ENCODE measurements at regions not wholly inside any gene's neighbourhood (a gene's known extent, or its start where the extent isn't known, plus 50 kb on each side); places are given as distances from the start of the nearest gene placed in this dataset.
A peak's percentile ranks its signal among the peaks of the same experiment; 100 is the strongest.

DNA sequence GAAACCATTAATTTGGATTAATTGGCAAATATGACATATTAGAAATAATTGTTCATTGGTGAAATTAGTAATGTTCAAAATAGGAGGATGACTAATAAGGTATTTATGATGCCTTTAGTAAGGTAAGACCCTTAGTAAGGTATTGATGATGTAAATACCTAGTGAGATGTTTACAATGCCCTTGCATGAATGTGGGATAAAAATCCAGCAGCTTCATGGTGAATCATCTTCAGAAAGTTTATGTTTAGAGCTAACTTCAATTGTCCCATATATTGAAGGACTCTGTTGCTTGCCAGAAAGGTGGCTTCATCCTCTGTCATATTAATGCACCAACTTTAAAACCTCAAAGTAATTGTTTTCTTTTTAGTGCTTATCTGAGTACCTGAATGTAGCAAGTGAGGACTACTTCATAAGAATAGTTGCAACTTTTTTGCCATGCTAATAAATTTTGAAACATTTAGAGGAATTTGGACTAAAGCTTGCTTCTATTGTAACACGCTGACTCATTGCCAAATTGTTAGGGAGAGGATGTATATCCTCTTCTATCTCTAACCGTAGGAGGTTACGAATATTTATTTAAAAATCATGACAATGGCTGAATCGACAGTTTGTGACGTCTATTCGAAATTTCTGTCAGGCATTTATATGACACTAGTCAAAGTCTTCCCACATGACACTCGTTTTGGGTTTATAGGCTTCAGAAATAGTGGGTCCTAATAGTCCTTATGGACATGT lies 174.1 kb upstream of the HS3ST1 start:
- Mint-ChIP-seq H3K9me3 (no peaks in the 10 kb centered on the region), H3K27me3 (ENCODE audit: insufficient read depth, low read depth, poor library complexity) (no peaks in the 10 kb centered on the region), H3K4me3 (no peak overlapping the region), H3K4me1 (peaks cover 19% of the 10 kb centered on the region), H3K36me3 (ENCODE audit: low read depth) (no peaks in the 10 kb centered on the region), H3K27ac (0 out of 2 replicates have a peak overlapping the region, but pooled peaks have one; percentile 76)
- Histone ChIP-seq H3K27ac (ENCODE audit: low read depth) (no peak overlapping the region), H2AFZ (no peak overlapping the region), H3K79me2 (replicated peaks; ENCODE audit: insufficient read depth) (no peaks in the 10 kb centered on the region), H3K27me3 (ENCODE audit: insufficient read depth) (no peaks in the 10 kb centered on the region), H3K4me2 (no peak overlapping the region), H3K9me2 (ENCODE audit: insufficient read depth) (no peaks in the 10 kb centered on the region), H4K20me1 (replicated peaks; ENCODE audit: insufficient read depth) (no peaks in the 10 kb centered on the region), H3K4me3 (no peak overlapping the region), H3K4me1 (ENCODE audit: insufficient read depth) (peaks cover 20% of the 10 kb centered on the region; the same call in 1 of the 2 replicates), H3F3A (replicated peaks; ENCODE audit: low read depth) (no peaks in the 10 kb centered on the region), H3K36me3 (ENCODE audit: insufficient read depth) (no peaks in the 10 kb centered on the region)
- DNase-seq (ENCODE audit: low spot score) = no peak
- TF ChIP-seq, protein P1, sequence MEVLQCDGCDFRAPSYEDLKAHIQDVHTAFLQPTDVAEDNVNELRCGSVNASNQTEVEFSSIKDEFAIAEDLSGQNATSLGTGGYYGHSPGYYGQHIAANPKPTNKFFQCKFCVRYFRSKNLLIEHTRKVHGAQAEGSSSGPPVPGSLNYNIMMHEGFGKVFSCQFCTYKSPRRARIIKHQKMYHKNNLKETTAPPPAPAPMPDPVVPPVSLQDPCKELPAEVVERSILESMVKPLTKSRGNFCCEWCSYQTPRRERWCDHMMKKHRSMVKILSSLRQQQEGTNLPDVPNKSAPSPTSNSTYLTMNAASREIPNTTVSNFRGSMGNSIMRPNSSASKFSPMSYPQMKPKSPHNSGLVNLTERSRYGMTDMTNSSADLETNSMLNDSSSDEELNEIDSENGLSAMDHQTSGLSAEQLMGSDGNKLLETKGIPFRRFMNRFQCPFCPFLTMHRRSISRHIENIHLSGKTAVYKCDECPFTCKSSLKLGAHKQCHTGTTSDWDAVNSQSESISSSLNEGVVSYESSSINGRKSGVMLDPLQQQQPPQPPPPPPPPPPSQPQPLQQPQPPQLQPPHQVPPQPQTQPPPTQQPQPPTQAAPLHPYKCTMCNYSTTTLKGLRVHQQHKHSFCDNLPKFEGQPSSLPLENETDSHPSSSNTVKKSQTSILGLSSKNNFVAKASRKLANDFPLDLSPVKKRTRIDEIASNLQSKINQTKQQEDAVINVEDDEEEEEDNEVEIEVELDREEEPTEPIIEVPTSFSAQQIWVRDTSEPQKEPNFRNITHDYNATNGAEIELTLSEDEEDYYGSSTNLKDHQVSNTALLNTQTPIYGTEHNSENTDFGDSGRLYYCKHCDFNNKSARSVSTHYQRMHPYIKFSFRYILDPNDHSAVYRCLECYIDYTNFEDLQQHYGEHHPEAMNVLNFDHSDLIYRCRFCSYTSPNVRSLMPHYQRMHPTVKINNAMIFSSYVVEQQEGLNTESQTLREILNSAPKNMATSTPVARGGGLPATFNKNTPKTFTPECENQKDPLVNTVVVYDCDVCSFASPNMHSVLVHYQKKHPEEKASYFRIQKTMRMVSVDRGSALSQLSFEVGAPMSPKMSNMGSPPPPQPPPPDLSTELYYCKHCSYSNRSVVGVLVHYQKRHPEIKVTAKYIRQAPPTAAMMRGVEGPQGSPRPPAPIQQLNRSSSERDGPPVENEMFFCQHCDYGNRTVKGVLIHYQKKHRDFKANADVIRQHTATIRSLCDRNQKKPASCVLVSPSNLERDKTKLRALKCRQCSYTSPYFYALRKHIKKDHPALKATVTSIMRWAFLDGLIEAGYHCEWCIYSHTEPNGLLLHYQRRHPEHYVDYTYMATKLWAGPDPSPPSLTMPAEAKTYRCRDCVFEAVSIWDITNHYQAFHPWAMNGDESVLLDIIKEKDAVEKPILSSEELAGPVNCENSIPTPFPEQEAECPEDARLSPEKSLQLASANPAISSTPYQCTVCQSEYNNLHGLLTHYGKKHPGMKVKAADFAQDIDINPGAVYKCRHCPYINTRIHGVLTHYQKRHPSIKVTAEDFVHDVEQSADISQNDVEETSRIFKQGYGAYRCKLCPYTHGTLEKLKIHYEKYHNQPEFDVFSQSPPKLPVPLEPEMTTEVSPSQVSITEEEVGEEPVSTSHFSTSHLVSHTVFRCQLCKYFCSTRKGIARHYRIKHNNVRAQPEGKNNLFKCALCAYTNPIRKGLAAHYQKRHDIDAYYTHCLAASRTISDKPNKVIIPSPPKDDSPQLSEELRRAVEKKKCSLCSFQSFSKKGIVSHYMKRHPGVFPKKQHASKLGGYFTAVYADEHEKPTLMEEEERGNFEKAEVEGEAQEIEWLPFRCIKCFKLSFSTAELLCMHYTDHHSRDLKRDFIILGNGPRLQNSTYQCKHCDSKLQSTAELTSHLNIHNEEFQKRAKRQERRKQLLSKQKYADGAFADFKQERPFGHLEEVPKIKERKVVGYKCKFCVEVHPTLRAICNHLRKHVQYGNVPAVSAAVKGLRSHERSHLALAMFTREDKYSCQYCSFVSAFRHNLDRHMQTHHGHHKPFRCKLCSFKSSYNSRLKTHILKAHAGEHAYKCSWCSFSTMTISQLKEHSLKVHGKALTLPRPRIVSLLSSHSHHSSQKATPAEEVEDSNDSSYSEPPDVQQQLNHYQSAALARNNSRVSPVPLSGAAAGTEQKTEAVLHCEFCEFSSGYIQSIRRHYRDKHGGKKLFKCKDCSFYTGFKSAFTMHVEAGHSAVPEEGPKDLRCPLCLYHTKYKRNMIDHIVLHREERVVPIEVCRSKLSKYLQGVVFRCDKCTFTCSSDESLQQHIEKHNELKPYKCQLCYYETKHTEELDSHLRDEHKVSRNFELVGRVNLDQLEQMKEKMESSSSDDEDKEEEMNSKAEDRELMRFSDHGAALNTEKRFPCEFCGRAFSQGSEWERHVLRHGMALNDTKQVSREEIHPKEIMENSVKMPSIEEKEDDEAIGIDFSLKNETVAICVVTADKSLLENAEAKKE (CRISPR knock-in tag; IDR thresholded peaks at IDR 0.05) = no peak
- no peak for TF ChIP-seq EZH2 (IDR thresholded peaks at IDR 0.05; ENCODE audit: low read depth, unreplicated experiment)
- TF ChIP-seq EZH2phosphoT487 (IDR thresholded peaks at IDR 0.05; ENCODE audit: unreplicated experiment) = no peak
- TF ChIP-seq, protein P2, sequence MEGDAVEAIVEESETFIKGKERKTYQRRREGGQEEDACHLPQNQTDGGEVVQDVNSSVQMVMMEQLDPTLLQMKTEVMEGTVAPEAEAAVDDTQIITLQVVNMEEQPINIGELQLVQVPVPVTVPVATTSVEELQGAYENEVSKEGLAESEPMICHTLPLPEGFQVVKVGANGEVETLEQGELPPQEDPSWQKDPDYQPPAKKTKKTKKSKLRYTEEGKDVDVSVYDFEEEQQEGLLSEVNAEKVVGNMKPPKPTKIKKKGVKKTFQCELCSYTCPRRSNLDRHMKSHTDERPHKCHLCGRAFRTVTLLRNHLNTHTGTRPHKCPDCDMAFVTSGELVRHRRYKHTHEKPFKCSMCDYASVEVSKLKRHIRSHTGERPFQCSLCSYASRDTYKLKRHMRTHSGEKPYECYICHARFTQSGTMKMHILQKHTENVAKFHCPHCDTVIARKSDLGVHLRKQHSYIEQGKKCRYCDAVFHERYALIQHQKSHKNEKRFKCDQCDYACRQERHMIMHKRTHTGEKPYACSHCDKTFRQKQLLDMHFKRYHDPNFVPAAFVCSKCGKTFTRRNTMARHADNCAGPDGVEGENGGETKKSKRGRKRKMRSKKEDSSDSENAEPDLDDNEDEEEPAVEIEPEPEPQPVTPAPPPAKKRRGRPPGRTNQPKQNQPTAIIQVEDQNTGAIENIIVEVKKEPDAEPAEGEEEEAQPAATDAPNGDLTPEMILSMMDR (conservative IDR thresholded peaks at IDR 0.05; ENCODE audit: low read depth in 2 of 2) = no peak
- TF ChIP-seq, protein P3, sequence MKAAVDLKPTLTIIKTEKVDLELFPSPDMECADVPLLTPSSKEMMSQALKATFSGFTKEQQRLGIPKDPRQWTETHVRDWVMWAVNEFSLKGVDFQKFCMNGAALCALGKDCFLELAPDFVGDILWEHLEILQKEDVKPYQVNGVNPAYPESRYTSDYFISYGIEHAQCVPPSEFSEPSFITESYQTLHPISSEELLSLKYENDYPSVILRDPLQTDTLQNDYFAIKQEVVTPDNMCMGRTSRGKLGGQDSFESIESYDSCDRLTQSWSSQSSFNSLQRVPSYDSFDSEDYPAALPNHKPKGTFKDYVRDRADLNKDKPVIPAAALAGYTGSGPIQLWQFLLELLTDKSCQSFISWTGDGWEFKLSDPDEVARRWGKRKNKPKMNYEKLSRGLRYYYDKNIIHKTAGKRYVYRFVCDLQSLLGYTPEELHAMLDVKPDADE (IDR thresholded peaks at IDR 0.05) = no peak
- TF ChIP-seq, protein P4, sequence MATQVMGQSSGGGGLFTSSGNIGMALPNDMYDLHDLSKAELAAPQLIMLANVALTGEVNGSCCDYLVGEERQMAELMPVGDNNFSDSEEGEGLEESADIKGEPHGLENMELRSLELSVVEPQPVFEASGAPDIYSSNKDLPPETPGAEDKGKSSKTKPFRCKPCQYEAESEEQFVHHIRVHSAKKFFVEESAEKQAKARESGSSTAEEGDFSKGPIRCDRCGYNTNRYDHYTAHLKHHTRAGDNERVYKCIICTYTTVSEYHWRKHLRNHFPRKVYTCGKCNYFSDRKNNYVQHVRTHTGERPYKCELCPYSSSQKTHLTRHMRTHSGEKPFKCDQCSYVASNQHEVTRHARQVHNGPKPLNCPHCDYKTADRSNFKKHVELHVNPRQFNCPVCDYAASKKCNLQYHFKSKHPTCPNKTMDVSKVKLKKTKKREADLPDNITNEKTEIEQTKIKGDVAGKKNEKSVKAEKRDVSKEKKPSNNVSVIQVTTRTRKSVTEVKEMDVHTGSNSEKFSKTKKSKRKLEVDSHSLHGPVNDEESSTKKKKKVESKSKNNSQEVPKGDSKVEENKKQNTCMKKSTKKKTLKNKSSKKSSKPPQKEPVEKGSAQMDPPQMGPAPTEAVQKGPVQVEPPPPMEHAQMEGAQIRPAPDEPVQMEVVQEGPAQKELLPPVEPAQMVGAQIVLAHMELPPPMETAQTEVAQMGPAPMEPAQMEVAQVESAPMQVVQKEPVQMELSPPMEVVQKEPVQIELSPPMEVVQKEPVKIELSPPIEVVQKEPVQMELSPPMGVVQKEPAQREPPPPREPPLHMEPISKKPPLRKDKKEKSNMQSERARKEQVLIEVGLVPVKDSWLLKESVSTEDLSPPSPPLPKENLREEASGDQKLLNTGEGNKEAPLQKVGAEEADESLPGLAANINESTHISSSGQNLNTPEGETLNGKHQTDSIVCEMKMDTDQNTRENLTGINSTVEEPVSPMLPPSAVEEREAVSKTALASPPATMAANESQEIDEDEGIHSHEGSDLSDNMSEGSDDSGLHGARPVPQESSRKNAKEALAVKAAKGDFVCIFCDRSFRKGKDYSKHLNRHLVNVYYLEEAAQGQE (IDR thresholded peaks at IDR 0.05; ENCODE audit: unreplicated experiment) = no peak
- TF ChIP-seq NANOG (IDR thresholded peaks at IDR 0.05; ENCODE audit: borderline replicate concordance) = no peak
- no peak for TF ChIP-seq JUNB (IDR thresholded peaks at IDR 0.05; ENCODE audit: unreplicated experiment)
- no peak for TF ChIP-seq STAT1 (IDR thresholded peaks at IDR 0.05; ENCODE audit: unreplicated experiment)
- no peak for TF ChIP-seq POLR2AphosphoS5 (IDR thresholded peaks at IDR 0.05; ENCODE audit: low read depth)
- TF ChIP-seq ZNF114 (CRISPR knock-in tag; IDR thresholded peaks at IDR 0.05) = no peak
- TF ChIP-seq ZNF331 (CRISPR knock-in tag; IDR thresholded peaks at IDR 0.05; ENCODE audit: low read depth) = no peak
- TF ChIP-seq CREB1 (CRISPR knock-in tag; IDR thresholded peaks at IDR 0.05; ENCODE audit: low read depth) = no peak
- ATAC-seq = no peak
